ENCODE measurements at regions not wholly inside any gene's neighbourhood (a gene's known extent, or its start where the extent isn't known, plus 50 kb on each side); places are given as distances from the start of the nearest gene placed in this dataset.

DNA sequence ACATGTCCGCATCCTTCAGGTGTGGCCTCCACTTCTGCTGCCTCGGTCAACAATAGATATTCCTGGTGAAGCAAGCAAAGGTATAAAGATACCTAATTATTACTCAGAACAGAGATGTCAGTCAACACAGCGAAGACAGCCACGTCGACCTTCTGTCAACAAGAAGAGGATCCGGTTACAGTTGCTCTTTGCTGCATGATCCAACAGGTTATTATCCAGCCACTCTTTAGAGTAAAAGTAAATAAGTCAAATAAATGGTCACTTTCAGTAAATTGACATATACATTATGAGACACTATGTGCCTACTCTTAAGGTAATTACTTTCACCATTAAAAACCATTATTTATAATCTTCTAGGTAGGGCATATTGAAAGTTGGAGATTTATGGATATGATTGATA is 356.8 kb upstream of the ATP11B start:
- TF ChIP-seq, protein P1, sequence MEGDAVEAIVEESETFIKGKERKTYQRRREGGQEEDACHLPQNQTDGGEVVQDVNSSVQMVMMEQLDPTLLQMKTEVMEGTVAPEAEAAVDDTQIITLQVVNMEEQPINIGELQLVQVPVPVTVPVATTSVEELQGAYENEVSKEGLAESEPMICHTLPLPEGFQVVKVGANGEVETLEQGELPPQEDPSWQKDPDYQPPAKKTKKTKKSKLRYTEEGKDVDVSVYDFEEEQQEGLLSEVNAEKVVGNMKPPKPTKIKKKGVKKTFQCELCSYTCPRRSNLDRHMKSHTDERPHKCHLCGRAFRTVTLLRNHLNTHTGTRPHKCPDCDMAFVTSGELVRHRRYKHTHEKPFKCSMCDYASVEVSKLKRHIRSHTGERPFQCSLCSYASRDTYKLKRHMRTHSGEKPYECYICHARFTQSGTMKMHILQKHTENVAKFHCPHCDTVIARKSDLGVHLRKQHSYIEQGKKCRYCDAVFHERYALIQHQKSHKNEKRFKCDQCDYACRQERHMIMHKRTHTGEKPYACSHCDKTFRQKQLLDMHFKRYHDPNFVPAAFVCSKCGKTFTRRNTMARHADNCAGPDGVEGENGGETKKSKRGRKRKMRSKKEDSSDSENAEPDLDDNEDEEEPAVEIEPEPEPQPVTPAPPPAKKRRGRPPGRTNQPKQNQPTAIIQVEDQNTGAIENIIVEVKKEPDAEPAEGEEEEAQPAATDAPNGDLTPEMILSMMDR (IDR thresholded peaks at IDR 0.05), result no peak
- TF ChIP-seq EP300 (IDR thresholded peaks at IDR 0.05; ENCODE audit: borderline replicate concordance in 1 of 2, low read depth in 1 of 2, low read length in 1 of 2) (no peak), POLR2AphosphoS5 (IDR thresholded peaks at IDR 0.05; ENCODE audit: low read depth, low read length) (no peak), FOXM1 (IDR thresholded peaks at IDR 0.05; ENCODE audit: low read depth) (no peak), RAD21 (IDR thresholded peaks at IDR 0.05; ENCODE audit: low read length) (no peak)
- TF ChIP-seq, protein P2, sequence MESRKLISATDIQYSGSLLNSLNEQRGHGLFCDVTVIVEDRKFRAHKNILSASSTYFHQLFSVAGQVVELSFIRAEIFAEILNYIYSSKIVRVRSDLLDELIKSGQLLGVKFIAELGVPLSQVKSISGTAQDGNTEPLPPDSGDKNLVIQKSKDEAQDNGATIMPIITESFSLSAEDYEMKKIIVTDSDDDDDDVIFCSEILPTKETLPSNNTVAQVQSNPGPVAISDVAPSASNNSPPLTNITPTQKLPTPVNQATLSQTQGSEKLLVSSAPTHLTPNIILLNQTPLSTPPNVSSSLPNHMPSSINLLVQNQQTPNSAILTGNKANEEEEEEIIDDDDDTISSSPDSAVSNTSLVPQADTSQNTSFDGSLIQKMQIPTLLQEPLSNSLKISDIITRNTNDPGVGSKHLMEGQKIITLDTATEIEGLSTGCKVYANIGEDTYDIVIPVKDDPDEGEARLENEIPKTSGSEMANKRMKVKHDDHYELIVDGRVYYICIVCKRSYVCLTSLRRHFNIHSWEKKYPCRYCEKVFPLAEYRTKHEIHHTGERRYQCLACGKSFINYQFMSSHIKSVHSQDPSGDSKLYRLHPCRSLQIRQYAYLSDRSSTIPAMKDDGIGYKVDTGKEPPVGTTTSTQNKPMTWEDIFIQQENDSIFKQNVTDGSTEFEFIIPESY (IDR thresholded peaks at IDR 0.05; ENCODE audit: borderline replicate concordance, low read depth), result no peak

Measured in SK-N-SH (cell line).